ENCODE measurements at regions not wholly inside any gene's neighbourhood (a gene's known extent, or its start where the extent isn't known, plus 50 kb on each side); places are given as distances from the start of the nearest gene placed in this dataset.
"Not testable (repeated sequence)": the region's sequence is repeated elsewhere in the genome, so short reads cannot be mapped to it uniquely, and the experiment has no call there.

GRCh38 chr1:191729742-191730141, 428.5 kb upstream of the RGS18 start:
- Histone ChIP-seq H3K27ac (ENCODE audit: control insufficient read depth, insufficient read depth, low read length) (no peak overlapping the region), H4K20me1 (ENCODE audit: control insufficient read depth, extremely low read depth, insufficient read depth, low read length) (no peaks in the 10 kb centered on the region)

GRCh38 chr1:191731608-191732302, 426.5 kb upstream of the RGS18 start:
- H2AFZ ChIP-seq (ENCODE audit: control insufficient read depth, low read length); H3K79me2 ChIP-seq (ENCODE audit: control insufficient read depth, insufficient read depth, low read length); H3K27ac ChIP-seq (ENCODE audit: control insufficient read depth, insufficient read depth, low read length); H3K4me1 ChIP-seq (ENCODE audit: control insufficient read depth, extremely low read depth, insufficient read depth, low read length); H3K4me2 ChIP-seq (ENCODE audit: control insufficient read depth, extremely low read depth, insufficient read depth, low read depth, low read length); DNase-seq (ENCODE audit: low read depth, low spot score); H3K9me1 ChIP-seq (ENCODE audit: control insufficient read depth, extremely low read depth, insufficient read depth, low read length); dilution Hi-C loops (cut with MboI; ENCODE audit: extremely low pct_ligation_motif_present, low sequenced_read_pairs); FAIRE-seq; H4K20me1 ChIP-seq (ENCODE audit: control insufficient read depth, extremely low read depth, insufficient read depth, low read length); H3K9me3 ChIP-seq (ENCODE audit: control insufficient read depth, low read depth, low read length); H3K27me3 ChIP-seq (ENCODE audit: control insufficient read depth, extremely low read depth, insufficient read depth, low read length); H3K36me3 ChIP-seq (ENCODE audit: control insufficient read depth in 2 of 2, extremely low read depth in 1 of 2, insufficient read depth in 2 of 2, low read length in 2 of 2); H3K9ac ChIP-seq (ENCODE audit: control insufficient read depth, extremely low read depth, insufficient read depth, low read length); H3K4me3 ChIP-seq (ENCODE audit: control insufficient read depth in 2 of 3, extremely low read depth in 1 of 3, insufficient read depth in 2 of 3, low read depth in 1 of 3, low read length in 3 of 3): not testable (repeated sequence)

More at GRCh38 chr1:191729742-191730141, 428.5 kb upstream of the RGS18 start:
- H3K9me1 ChIP-seq (ENCODE audit: control insufficient read depth, extremely low read depth, insufficient read depth, low read length) = no peaks in the 10 kb centered on the region
- H3K4me2 ChIP-seq (ENCODE audit: control insufficient read depth, extremely low read depth, insufficient read depth, low read depth, low read length) = no peak overlapping the region
- no peaks in the 10 kb centered on the region for H3K9me3 ChIP-seq (ENCODE audit: control insufficient read depth, low read depth, low read length)
- no peaks in the 10 kb centered on the region for H3K27me3 ChIP-seq (ENCODE audit: control insufficient read depth, extremely low read depth, insufficient read depth, low read length)
- DNase-seq (ENCODE audit: low read depth, low spot score) (no peak), FAIRE-seq (no peak)
- no peak overlapping the region for H3K4me3 ChIP-seq (ENCODE audit: control insufficient read depth in 2 of 3, extremely low read depth in 1 of 3, insufficient read depth in 2 of 3, low read depth in 1 of 3, low read length in 3 of 3)
- dilution Hi-C loops (cut with MboI; ENCODE audit: extremely low pct_ligation_motif_present, low sequenced_read_pairs) = no loop called here
- no peaks in the 10 kb centered on the region for H3K36me3 ChIP-seq (ENCODE audit: control insufficient read depth in 2 of 2, extremely low read depth in 1 of 2, insufficient read depth in 2 of 2, low read length in 2 of 2)
- H2AFZ ChIP-seq (ENCODE audit: control insufficient read depth, low read length) = no peak overlapping the region
- H3K4me1 ChIP-seq (ENCODE audit: control insufficient read depth, extremely low read depth, insufficient read depth, low read length) = no peaks in the 10 kb centered on the region
- H3K79me2 ChIP-seq (ENCODE audit: control insufficient read depth, insufficient read depth, low read length) = no peaks in the 10 kb centered on the region
- TF ChIP-seq EZH2 (IDR thresholded peaks at IDR 0.05; ENCODE audit: low read length) (no peak), CTCF (optimal IDR thresholded peaks at IDR 0.05 in 1 of 3, IDR thresholded peaks at IDR 0.05 in 1 of 3, conservative IDR thresholded peaks at IDR 0.05 in 1 of 3; ENCODE audit: extremely low read depth in 1 of 3, insufficient read depth in 2 of 3, low read length in 3 of 3) (no peak)
- no peak overlapping the region for H3K9ac ChIP-seq (ENCODE audit: control insufficient read depth, extremely low read depth, insufficient read depth, low read length)

GRCh38 chr1:191734321-191734720, 423.9 kb upstream of the RGS18 start:
- Histone ChIP-seq H3K36me3 (ENCODE audit: control insufficient read depth in 2 of 2, extremely low read depth in 1 of 2, insufficient read depth in 2 of 2, low read length in 2 of 2) (no peaks in the 10 kb centered on the region), H3K4me3 (ENCODE audit: control insufficient read depth in 2 of 3, extremely low read depth in 1 of 3, insufficient read depth in 2 of 3, low read depth in 1 of 3, low read length in 3 of 3) (no peak overlapping the region), H4K20me1 (ENCODE audit: control insufficient read depth, extremely low read depth, insufficient read depth, low read length) (no peaks in the 10 kb centered on the region), H3K4me2 (ENCODE audit: control insufficient read depth, extremely low read depth, insufficient read depth, low read depth, low read length) (no peak overlapping the region), H2AFZ (ENCODE audit: control insufficient read depth, low read length) (no peak overlapping the region), H3K9me3 (ENCODE audit: control insufficient read depth, low read depth, low read length) (no peaks in the 10 kb centered on the region), H3K27me3 (ENCODE audit: control insufficient read depth, extremely low read depth, insufficient read depth, low read length) (no peaks in the 10 kb centered on the region), H3K4me1 (ENCODE audit: control insufficient read depth, extremely low read depth, insufficient read depth, low read length) (no peaks in the 10 kb centered on the region), H3K79me2 (ENCODE audit: control insufficient read depth, insufficient read depth, low read length) (no peaks in the 10 kb centered on the region), H3K9me1 (ENCODE audit: control insufficient read depth, extremely low read depth, insufficient read depth, low read length) (no peaks in the 10 kb centered on the region), H3K27ac (ENCODE audit: control insufficient read depth, insufficient read depth, low read length) (no peak overlapping the region), H3K9ac (ENCODE audit: control insufficient read depth, extremely low read depth, insufficient read depth, low read length) (no peak overlapping the region)
- no peak for DNase-seq (ENCODE audit: low read depth, low spot score)
- dilution Hi-C loops (cut with MboI; ENCODE audit: extremely low pct_ligation_motif_present, low sequenced_read_pairs) = no loop called here
- TF ChIP-seq EZH2 (IDR thresholded peaks at IDR 0.05; ENCODE audit: low read length) (no peak), CTCF (optimal IDR thresholded peaks at IDR 0.05 in 1 of 3, IDR thresholded peaks at IDR 0.05 in 1 of 3, conservative IDR thresholded peaks at IDR 0.05 in 1 of 3; ENCODE audit: extremely low read depth in 1 of 3, insufficient read depth in 2 of 3, low read length in 3 of 3) (no peak)
- FAIRE-seq = no peak

Measured in keratinocyte (primary cell).